H1 (cell line): ENCODE measurements at regions not wholly inside any gene's neighbourhood (a gene's known extent, or its start where the extent isn't known, plus 50 kb on each side); places are given as distances from the start of the nearest gene placed in this dataset.

Source experiments
- CTCF ChIA-PET: fragments of 300-600 bp; sonication (Branson Sonifier 250); formaldehyde crosslinking; loops from one replicate; lab custom pipeline; 2021; ENCODE audit not compliant: partially characterized antibody; lab: Charles Lee
- POLR2A ChIA-PET: fragments of 300-600 bp; sonication (Branson Sonifier 250); formaldehyde crosslinking; loops from one replicate; lab custom pipeline; 2021; ENCODE audit warnings: inconsistent platforms; ENCODE audit not compliant: partially characterized antibody; lab: Charles Lee
- DNase-seq, 2 experiments: peaks; one replicate each; pipeline versions ENCODE4 v3.0.0 to v3.0.0-alpha.2; 2010 to 2022; ENCODE audit warnings: low spot score in 2 of 2, low read depth in 1 of 2, mixed read lengths in 1 of 2
- FAIRE-seq: peaks from 2 replicates; lab custom pipeline; 2011; peaks lifted over from hg19 to GRCh38; lab: Jason Lieb, UNC
- H2AFZ ChIP-seq: 2 replicates; pipeline ENCODE4 v1.8.1; 2012; ENCODE audit warnings: low read length, inconsistent platforms
- H2AK5ac ChIP-seq: 2 replicates; pipeline ENCODE4 v1.6.1; 2013; ENCODE audit warnings: low read depth, low read length
- H2BK120ac ChIP-seq: replicated peaks from 2 replicates; pipeline ENCODE3; 2013; ENCODE audit warnings: low read depth, low read length, inconsistent platforms
- H2BK12ac ChIP-seq: 2 replicates; pipeline ENCODE4 v1.6.1; 2013; ENCODE audit warnings: low read depth, low read length
- H2BK15ac ChIP-seq: 2 replicates; pipeline ENCODE4 v1.6.1; 2013; ENCODE audit warnings: low read length
- H2BK20ac ChIP-seq: 2 replicates; pipeline ENCODE4 v1.6.1; 2013; ENCODE audit warnings: low read length
- H2BK5ac ChIP-seq: 2 replicates; pipeline ENCODE4 v1.6.1; 2013; ENCODE audit warnings: low read depth, low read length
- H3K14ac ChIP-seq: 2 replicates; pipeline ENCODE4 v1.6.1; 2013; ENCODE audit warnings: inconsistent platforms; ENCODE audit not compliant: insufficient read length
- H3K18ac ChIP-seq: 2 replicates; pipeline ENCODE4 v1.6.1; 2013; ENCODE audit warnings: low read length; ENCODE audit errors: extremely low read depth
- H3K23ac ChIP-seq: 2 replicates; pipeline ENCODE4 v1.6.1; 2013; ENCODE audit warnings: inconsistent platforms; ENCODE audit not compliant: insufficient read length
- H3K23me2 ChIP-seq: 2 replicates; pipeline ENCODE4 v1.6.1; 2013; ENCODE audit warnings: low read depth, low read length
- H3K27ac ChIP-seq: 2 replicates; pipeline ENCODE4 v1.6.1; 2011; ENCODE audit warnings: low read depth, low read length, inconsistent platforms
- H3K27me3 ChIP-seq, 4 experiments: replicated peaks in 1 of 4; 1 replicate in 1 of 4; 2 replicates in 3 of 4; pipeline versions ENCODE4 v1.6.1 to v1.8.1; 2011 to 2013; ENCODE audit warnings: low read length in 3 of 4, mild to moderate bottlenecking in 3 of 4, inconsistent platforms in 2 of 4, mixed read lengths in 2 of 4, moderate library complexity in 1 of 4; ENCODE audit not compliant: control insufficient read depth in 3 of 4, insufficient read depth in 3 of 4; ENCODE audit errors: extremely low read depth in 1 of 4
- H3K36me3 ChIP-seq, 4 experiments: 2 replicates each; pipeline versions ENCODE4 v1.6.1 to v1.8.1; 2011 to 2013; ENCODE audit warnings: mild to moderate bottlenecking in 4 of 4, low read length in 3 of 4, moderate library complexity in 2 of 4, control low read depth in 1 of 4, inconsistent platforms in 1 of 4; ENCODE audit not compliant: insufficient read depth in 4 of 4, control insufficient read depth in 2 of 4
- H3K4ac ChIP-seq: replicated peaks from 2 replicates; pipeline ENCODE3; 2013; ENCODE audit warnings: low read length, low read depth, mixed read lengths, inconsistent platforms; ENCODE audit not compliant: insufficient read length
- H3K4me1 ChIP-seq, 4 experiments: replicated peaks in 1 of 4; 1 replicate in 1 of 4; 2 replicates in 3 of 4; pipeline versions ENCODE4 v1.6.1 to v1.8.1; 2011 to 2013; ENCODE audit warnings: low read length in 3 of 4, inconsistent platforms in 2 of 4, mixed read lengths in 1 of 4; ENCODE audit not compliant: insufficient read depth in 4 of 4, control insufficient read depth in 3 of 4
- H3K4me2 ChIP-seq, 2 experiments: 2 replicates each; pipeline versions ENCODE4 v1.6.1 to v1.8.1; 2011 to 2013; ENCODE audit warnings: low read depth in 2 of 2, low read length in 2 of 2, control low read depth in 1 of 2, inconsistent platforms in 1 of 2, mild to moderate bottlenecking in 1 of 2; ENCODE audit not compliant: insufficient read depth in 1 of 2
- H3K4me3 ChIP-seq, 4 experiments: fragments of 200-600, 300-600 bp in 1 of 4; sonication (generic), shearing (Covaris generic), sonication (Bioruptor Twin) in 1 of 4; 2 replicates each; pipeline versions ENCODE4 v1.5.1 to v1.8.1; 2011 to 2016; ENCODE audit warnings: low read length in 4 of 4, low read depth in 3 of 4, control low read depth in 2 of 4, inconsistent platforms in 2 of 4, mild to moderate bottlenecking in 2 of 4, mixed read lengths in 1 of 4, moderate library complexity in 1 of 4; ENCODE audit not compliant: insufficient read depth in 2 of 4; ENCODE audit errors: extremely low read depth in 1 of 4
- H3K56ac ChIP-seq: replicated peaks from 2 replicates; pipeline ENCODE3; 2013; ENCODE audit warnings: low read depth, mild to moderate bottlenecking, mixed read lengths, low read length, inconsistent platforms; ENCODE audit not compliant: insufficient read length
- H3K79me1 ChIP-seq: 2 replicates; pipeline ENCODE4 v1.6.1; 2013; ENCODE audit warnings: low read depth, low read length, control low read depth
- H3K79me2 ChIP-seq, 2 experiments: 2 replicates each; pipeline versions ENCODE4 v1.6.1 to v1.8.1; 2012 to 2013; ENCODE audit warnings: low read length in 2 of 2, mild to moderate bottlenecking in 2 of 2, inconsistent platforms in 1 of 2; ENCODE audit not compliant: insufficient read depth in 2 of 2, control insufficient read depth in 1 of 2
- H3K9ac ChIP-seq, 4 experiments: replicated peaks in 1 of 4; 1 replicate in 1 of 4; 2 replicates in 3 of 4; pipeline versions ENCODE4 v1.6.1 to v1.8.1; 2011 to 2013; ENCODE audit warnings: low read depth in 3 of 4, low read length in 3 of 4, control low read depth in 2 of 4, mild to moderate bottlenecking in 2 of 4, moderate library complexity in 2 of 4, inconsistent platforms in 1 of 4; ENCODE audit errors: extremely low read depth in 1 of 4
- H3K9me3 ChIP-seq, 2 experiments: 2 replicates each; pipeline versions ENCODE4 v1.6.1 to v1.8.1; 2012 to 2013; ENCODE audit warnings: mild to moderate bottlenecking in 2 of 2, moderate library complexity in 2 of 2, control low read depth in 1 of 2, inconsistent platforms in 1 of 2, low read depth in 1 of 2, low read length in 1 of 2, mixed read lengths in 1 of 2; ENCODE audit not compliant: insufficient read depth in 2 of 2
- H4K20me1 ChIP-seq, 2 experiments: replicated peaks in 1 of 2; 2 replicates each; pipeline versions ENCODE3 to v1.8.1; 2011 to 2013; ENCODE audit warnings: inconsistent platforms in 2 of 2, low read length in 2 of 2, mild to moderate bottlenecking in 1 of 2; ENCODE audit not compliant: insufficient read depth in 2 of 2, control insufficient read depth in 1 of 2
- H4K5ac ChIP-seq: 2 replicates; pipeline ENCODE4 v1.6.1; 2013; ENCODE audit warnings: low read length, low read depth, mixed read lengths, inconsistent platforms; ENCODE audit not compliant: insufficient read length
- H4K8ac ChIP-seq: 2 replicates; pipeline ENCODE4 v1.8.0; 2013; ENCODE audit warnings: mild to moderate bottlenecking, moderate library complexity, low read length, inconsistent platforms; ENCODE audit not compliant: insufficient read depth; ENCODE audit errors: extremely low read depth
- H4K91ac ChIP-seq: replicated peaks from 2 replicates; pipeline ENCODE3; 2013; ENCODE audit warnings: low read length, mixed read lengths, inconsistent platforms; ENCODE audit not compliant: insufficient read length
- CEBPB ChIP-seq: IDR thresholded peaks from 2 replicates; pipeline ENCODE4 v1.6.1; 2012; ENCODE audit warnings: low read depth, low read length
- CTBP2 ChIP-seq: IDR thresholded peaks from 2 replicates; pipeline ENCODE4 v1.7.0; 2011; ENCODE audit warnings: borderline replicate concordance, mild to moderate bottlenecking, moderate library complexity, mixed read lengths, low read length; ENCODE audit not compliant: insufficient read depth, insufficient read length
- CTCF ChIP-seq, 3 experiments: IDR thresholded peaks; 1 replicate in 2 of 3; 2 replicates in 1 of 3; pipeline versions ENCODE4 v1.5.1 to v1.6.1; 2011; ENCODE audit warnings: low read length in 3 of 3, mild to moderate bottlenecking in 3 of 3, inconsistent platforms in 2 of 3, low read depth in 1 of 3, moderate library complexity in 1 of 3; ENCODE audit not compliant: insufficient read depth in 1 of 3; ENCODE audit errors: control extremely low read depth in 1 of 3
- FOSL1 ChIP-seq: IDR thresholded peaks from 2 replicates; pipeline ENCODE4 v1.6.1; 2011; ENCODE audit warnings: mild to moderate bottlenecking, low read depth, low read length, moderate library complexity; ENCODE audit not compliant: insufficient read depth
- KDM4A ChIP-seq: IDR thresholded peaks from one replicate; pipeline ENCODE4 v1.7.1; 2012; ENCODE audit warnings: low read depth, mild to moderate bottlenecking, moderate library complexity, low read length, inconsistent platforms; ENCODE audit not compliant: severe bottlenecking
- POLR2A ChIP-seq, 2 experiments: IDR thresholded peaks; 1 replicate in 1 of 2; 2 replicates in 1 of 2; pipeline ENCODE4 v1.6.1; 2011; ENCODE audit warnings: low read depth in 2 of 2, low read length in 2 of 2, mild to moderate bottlenecking in 2 of 2; ENCODE audit errors: control extremely low read depth in 1 of 2
- RFX5 ChIP-seq: IDR thresholded peaks from 2 replicates; pipeline ENCODE4 v1.6.1; 2011; ENCODE audit warnings: low read depth, low read length, improper control_type of control experiment, borderline replicate concordance
- SUZ12 ChIP-seq: fragments of 200-600 bp; sonication (generic); IDR thresholded peaks from 2 replicates; pipeline ENCODE4 v1.6.1; 2012; ENCODE audit warnings: mild to moderate bottlenecking, inconsistent platforms, low read length, moderate library complexity, mixed read lengths
- WGBS, 2 experiments: shearing (Covaris generic) in 1 of 2; methylation state at CpG; one replicate each; pipeline versions ENCODE4 v1.1.6 to v1.1.7; 2013 to 2015; ENCODE audit warnings: low lambda C conversion rate in 2 of 2, mixed read lengths in 2 of 2, inconsistent platforms in 1 of 2, low coverage in 1 of 2, missing lambda C conversion rate in 1 of 2; ENCODE audit not compliant: insufficient replicate concordance in 2 of 2, insufficient coverage in 1 of 2, insufficient read length in 1 of 2; ENCODE audit errors: extremely low coverage in 1 of 2, missing lambda C conversion rate in 1 of 2; 5-methylcytosine and 5-hydroxymethylcytosine counted together

GRCh38 chr16:51753467-51754127 is 602.5 kb upstream of the SALL1 start:
- 86% methylated on average over 1 of the region's 1 CpG; no CpG with 5 or more reads in 1 of the 2 experiments for WGBS, 2 experiments
- no peak overlapping the region for H3K9ac ChIP-seq
- FAIRE-seq = no peak
- no peak overlapping the region for H2BK15ac ChIP-seq
- no peak overlapping the region for H2AFZ ChIP-seq
- POLR2A ChIA-PET = interaction anchor here (1.2 kb wide), 1 partner anchor 42 kb away, joined by 3 read pairs; no protein-coding TSS in a partner anchor
- H2BK12ac ChIP-seq = no peak overlapping the region
- no peaks in the 10 kb centered on the region for H3K79me1 ChIP-seq
- peaks cover 1 to 9% (median 3%) of the 10 kb centered on the region in 4 experiments; a peak in 5 of 7 replicates for H3K4me1 ChIP-seq
- H3K9me3 ChIP-seq = no peaks in the 10 kb centered on the region
- no peaks in the 10 kb centered on the region for H3K23me2 ChIP-seq
- H3K4me3 ChIP-seq = no peak overlapping the region
- CTCF ChIA-PET = interaction anchor here (0.6 to 0.9 kb wide), 2 partner anchors 25 to 105 kb away, joined by 3 read pairs; no protein-coding TSS in a partner anchor
- DNase-seq = no peak
- no peaks in the 10 kb centered on the region for H4K20me1 ChIP-seq
- no peak overlapping the region for H3K14ac ChIP-seq
- no peak overlapping the region for H3K4me2 ChIP-seq
- H2AK5ac ChIP-seq = no peak overlapping the region
- H3K27me3 ChIP-seq = no peaks in the 10 kb centered on the region
- H3K79me2 ChIP-seq = no peaks in the 10 kb centered on the region
- no peak overlapping the region for H3K56ac ChIP-seq
- no peaks in the 10 kb centered on the region for H3K36me3 ChIP-seq
- H2BK120ac ChIP-seq = no peak overlapping the region
- no peak overlapping the region for H4K91ac ChIP-seq
- H3K4ac ChIP-seq = no peak overlapping the region
- no peak overlapping the region for H2BK20ac ChIP-seq
- no peak overlapping the region for H3K23ac ChIP-seq
- H4K5ac ChIP-seq = no peak overlapping the region
- H2BK5ac ChIP-seq = no peak overlapping the region
- H3K18ac ChIP-seq = no peak overlapping the region
- H3K27ac ChIP-seq = no peak overlapping the region
- TF ChIP-seq CTBP2 (no peak), FOSL1 (no peak), CEBPB (no peak), RFX5 (no peak), POLR2A (IDR thresholded peaks at IDR 0.05; ENCODE audit: control extremely low read depth in 1 of 2, low read depth in 2 of 2, low read length in 2 of 2) (no peak), CTCF (IDR thresholded peaks at IDR 0.05; ENCODE audit: control extremely low read depth in 1 of 3, insufficient read depth in 1 of 3, low read depth in 1 of 3, low read length in 3 of 3) (no peak), KDM4A (no peak), SUZ12 (no peak)
- TF ChIP-seq, all 59 proteins: peak for 0
- no peak overlapping the region for H4K8ac ChIP-seq
